HepG2 (cell line): ENCODE measurements at regions not wholly inside any gene's neighbourhood (a gene's known extent, or its start where the extent isn't known, plus 50 kb on each side); places are given as distances from the start of the nearest gene placed in this dataset.
A peak's percentile ranks its signal among the peaks of the same experiment; 100 is the strongest.

Experiments
- ATAC-seq: fragments of 200-7000 bp; cut with Tn5 transposase; 3 replicates; pipeline ENCODE4 v1.9.1; 2020; ENCODE audit warnings: mild to moderate bottlenecking, moderate library complexity
- BruUV-seq: library from RNA; stranded (reverse); fragments of 400-500 nt; replicated peaks from 2 replicates; lab custom pipeline; 2021; lab: Mats Ljungman, UMichigan
- CTCF ChIA-PET: fragments of 300-600 bp; formaldehyde crosslinking; extraction: SDS; loops from one replicate; lab custom pipeline; 2021; ENCODE audit warnings: low total read pairs, inconsistent platforms, low intra/inter-chr PET ratio; lab: Yijun Ruan, JAX
- POLR2A ChIA-PET: fragments of 350-600 bp; sonication (Branson Sonifier 250); formaldehyde crosslinking; loops from one replicate; lab custom pipeline; 2020; ENCODE audit warnings: antibody characterized with exemption, inconsistent platforms; lab: Yijun Ruan, JAX
- DNase-seq: peaks from one replicate; pipeline ENCODE4 v3.0.0-alpha.2; 2015; ENCODE audit warnings: low spot score
- FAIRE-seq: peaks from 3 replicates; lab custom pipeline; 2011; peaks lifted over from hg19 to GRCh38; lab: Jason Lieb, UNC
- H2AFZ ChIP-seq: one replicate; pipeline ENCODE4 v1.6.1; 2011; ENCODE audit warnings: low read length, inconsistent platforms
- H3K27ac ChIP-seq: fragments of 300-600 bp; 3 replicates; pipeline ENCODE4 v1.8.0; 2011; ENCODE audit warnings: mixed run types, mild to moderate bottlenecking, mixed read lengths, low read length, inconsistent platforms; ENCODE audit not compliant: insufficient read depth; ENCODE audit errors: extremely low read length
- H3K27me3 ChIP-seq, 2 experiments: fragments of 200-600 bp in 1 of 2; 2 replicates in 1 of 2; 3 replicates in 1 of 2; pipeline versions ENCODE4 v1.6.0 to v1.8.0; 2011; ENCODE audit warnings: low read length in 2 of 2, mild to moderate bottlenecking in 2 of 2, moderate library complexity in 2 of 2, inconsistent platforms in 1 of 2; ENCODE audit not compliant: insufficient read depth in 2 of 2, control insufficient read depth in 1 of 2
- H3K36me3 ChIP-seq, 2 experiments: fragments of 200-600 bp in 1 of 2; replicated peaks in 1 of 2; 2 replicates in 1 of 2; 3 replicates in 1 of 2; pipeline versions ENCODE4 v1.5.1 to v1.8.0; 2011; ENCODE audit warnings: low read length in 2 of 2, inconsistent platforms in 1 of 2; ENCODE audit not compliant: insufficient read depth in 2 of 2, control insufficient read depth in 1 of 2
- H3K4me1 ChIP-seq: 2 replicates; pipeline ENCODE4 v1.5.1; 2012; ENCODE audit warnings: low read length, inconsistent platforms; ENCODE audit not compliant: insufficient read depth
- H3K4me2 ChIP-seq: 2 replicates; pipeline ENCODE4 v1.6.0; 2011; ENCODE audit warnings: low read depth, low read length, inconsistent platforms
- H3K4me3 ChIP-seq, 3 experiments: fragments of 200-600 bp in 1 of 3; sonication (generic), shearing (Covaris generic) in 1 of 3; replicated peaks in 1 of 3; 2 replicates each; pipeline ENCODE4 v1.5.1; 2011 to 2016; ENCODE audit warnings: low read length in 3 of 3, inconsistent platforms in 2 of 3, low read depth in 2 of 3, mild to moderate bottlenecking in 2 of 3, control low read depth in 1 of 3, mixed read lengths in 1 of 3; ENCODE audit not compliant: insufficient read depth in 1 of 3
- H3K79me2 ChIP-seq: one replicate; pipeline ENCODE4 v1.6.1; 2011; ENCODE audit warnings: low read length, inconsistent platforms; ENCODE audit not compliant: insufficient read depth
- H3K9ac ChIP-seq: 2 replicates; pipeline ENCODE4 v1.6.0; 2011; ENCODE audit warnings: mild to moderate bottlenecking, low read depth, low read length, inconsistent platforms; ENCODE audit not compliant: insufficient read depth
- H3K9me3 ChIP-seq: 2 replicates; pipeline ENCODE4 v1.5.1; 2012; ENCODE audit warnings: mild to moderate bottlenecking, low read length
- H4K20me1 ChIP-seq: 2 replicates; pipeline ENCODE4 v1.6.0; 2011; ENCODE audit warnings: inconsistent platforms, mild to moderate bottlenecking, low read length, moderate library complexity; ENCODE audit not compliant: insufficient read depth
- BRD4 ChIP-seq: sonication (generic); formaldehyde crosslinking; IDR thresholded peaks from 2 replicates; pipeline ENCODE4 v1.4.0; 2020; ENCODE audit warnings: missing genetic modification reagents
- FLYWCH1 ChIP-seq: sonication (generic); formaldehyde crosslinking; IDR thresholded peaks from 2 replicates; pipeline ENCODE4 v1.8.1; 2023; ENCODE audit warnings: mild to moderate bottlenecking, missing genetic modification reagents
- FOXK1 ChIP-seq: sonication (generic); formaldehyde crosslinking; IDR thresholded peaks from 2 replicates; pipeline ENCODE4 v1.4.0; 2020; ENCODE audit warnings: low read depth, missing genetic modification reagents, borderline replicate concordance
- GLI4 ChIP-seq: sonication (generic); formaldehyde crosslinking; IDR thresholded peaks from 2 replicates; pipeline ENCODE4 v1.5.1; 2020; ENCODE audit warnings: missing genetic modification reagents, mild to moderate bottlenecking, moderate library complexity, borderline replicate concordance
- KLF12 ChIP-seq: sonication (generic); formaldehyde crosslinking; IDR thresholded peaks from 2 replicates; pipeline ENCODE4 v1.4.0; 2020; ENCODE audit warnings: missing genetic modification reagents, borderline replicate concordance
- KMT2B ChIP-seq: IDR thresholded peaks from 2 replicates; pipeline ENCODE4 v1.6.1; 2016; ENCODE audit warnings: missing genetic modification reagents, missing compliant biosample characterization
- SALL2 ChIP-seq: sonication (generic); formaldehyde crosslinking; IDR thresholded peaks from 2 replicates; pipeline ENCODE4 v1.8.1; 2023; ENCODE audit warnings: mild to moderate bottlenecking, missing genetic modification reagents, inconsistent platforms
- TEAD2 ChIP-seq: sonication (generic); formaldehyde crosslinking; IDR thresholded peaks from 2 replicates; pipeline ENCODE4 v1.9.0; 2021; ENCODE audit warnings: missing genetic modification reagents
- ZNF263 ChIP-seq: sonication (generic); formaldehyde crosslinking; IDR thresholded peaks from 2 replicates; pipeline ENCODE4 v1.4.0; 2020; ENCODE audit warnings: missing genetic modification reagents
- WGBS: methylation state at CpG from one replicate; pipeline ENCODE4 v1.1.6; 2017; ENCODE audit warnings: low lambda C conversion rate; 5-methylcytosine and 5-hydroxymethylcytosine counted together
- in situ Hi-C: cut with HindIII; loops from 2 replicates; pipeline ENCODE4 v1.10.0; 2017; ENCODE audit warnings: low pct_unique_long_range_greater_than_20kb; ENCODE audit not compliant: extremely low pct_ligation_motif_present
- intact Hi-C: fragments of 100-400 bp; cut with micrococcal nuclease; formaldehyde crosslinking; loops from one replicate; pipeline ENCODE4 v1.10.0; 2022; ENCODE audit not compliant: unreplicated experiment

GRCh38 chr5:54742417-54742891, 224.9 kb downstream of the SNX18 start:
- no TSS peak for BruUV-seq
- in situ Hi-C loops = no loop called here

GRCh38 chr5:54741711-54742110, 224.2 kb downstream of the SNX18 start:
- BruUV-seq = no TSS peak
- no peak overlapping the region for H3K4me2 ChIP-seq

More at GRCh38 chr5:54742417-54742891, 224.9 kb downstream of the SNX18 start:
- no peaks in the 10 kb centered on the region for H3K27me3 ChIP-seq
- ATAC-seq = no peak
- no peak overlapping the region for H3K27ac ChIP-seq
- WGBS = 11% methylated on average over 7 of the region's 7 CpGs
- no peak for TF ChIP-seq KMT2B
- 0 out of 2 replicates have a peak, but pooled peaks have one; percentile 23 for TF ChIP-seq ZNF263 (CRISPR knock-in tag)
- H2AFZ ChIP-seq = no peak overlapping the region
- no peak overlapping the region for H3K4me3 ChIP-seq
- no peak overlapping the region for H3K9ac ChIP-seq
- CTCF ChIA-PET = no interaction called here
- no peak overlapping the region for H3K4me2 ChIP-seq
- H3K79me2 ChIP-seq = no peaks in the 10 kb centered on the region
- no peak for FAIRE-seq
- H3K9me3 ChIP-seq = no peaks in the 10 kb centered on the region
- H3K36me3 ChIP-seq = no peaks in the 10 kb centered on the region
- intact Hi-C loops = no loop called here
- H3K4me1 ChIP-seq = 0 out of 2 replicates have a peak, but pooled peaks cover 7% of the 10 kb centered on the region
- no peak for DNase-seq
- no peaks in the 10 kb centered on the region for H4K20me1 ChIP-seq
- POLR2A ChIA-PET = no interaction called here

More at GRCh38 chr5:54741711-54742110, 224.2 kb downstream of the SNX18 start:
- CTCF ChIA-PET = no interaction called here
- Histone ChIP-seq H3K27ac (no peak overlapping the region), H2AFZ (no peak overlapping the region), H3K27me3 (no peaks in the 10 kb centered on the region), H3K9ac (no peak overlapping the region), H3K9me3 (no peaks in the 10 kb centered on the region), H3K36me3 (no peaks in the 10 kb centered on the region), H3K79me2 (no peaks in the 10 kb centered on the region), H4K20me1 (no peaks in the 10 kb centered on the region), H3K4me1 (0 out of 2 replicates have a peak, but pooled peaks cover 7% of the 10 kb centered on the region), H3K4me3 (no peak overlapping the region)
- FAIRE-seq = no peak
- ATAC-seq = no peak
- POLR2A ChIA-PET = no interaction called here
- TF ChIP-seq TEAD2 (CRISPR knock-in tag) (no peak), KLF12 (no peak), GLI4 (CRISPR knock-in tag) (no peak), BRD4 (CRISPR knock-in tag) (no peak), SALL2 (CRISPR knock-in tag) (no peak), FLYWCH1 (no peak), FOXK1 (CRISPR knock-in tag) (no peak)
- DNase-seq = no peak
- in situ Hi-C loops = no loop called here
- intact Hi-C loops = no loop called here
- 57% methylated on average over 6 of the region's 6 CpGs for WGBS
